GM19043 (cell line): ENCODE measurements at regions not wholly inside any gene's neighbourhood (a gene's known extent, or its start where the extent isn't known, plus 50 kb on each side); places are given as distances from the start of the nearest gene placed in this dataset.

Experiments
- ATAC-seq: cut with Tn5 transposase; IDR thresholded peaks from one replicate; pipeline ENCODE4 v1.9.1; 2021; ENCODE audit warnings: low read depth; ENCODE audit not compliant: unreplicated experiment

DNA sequence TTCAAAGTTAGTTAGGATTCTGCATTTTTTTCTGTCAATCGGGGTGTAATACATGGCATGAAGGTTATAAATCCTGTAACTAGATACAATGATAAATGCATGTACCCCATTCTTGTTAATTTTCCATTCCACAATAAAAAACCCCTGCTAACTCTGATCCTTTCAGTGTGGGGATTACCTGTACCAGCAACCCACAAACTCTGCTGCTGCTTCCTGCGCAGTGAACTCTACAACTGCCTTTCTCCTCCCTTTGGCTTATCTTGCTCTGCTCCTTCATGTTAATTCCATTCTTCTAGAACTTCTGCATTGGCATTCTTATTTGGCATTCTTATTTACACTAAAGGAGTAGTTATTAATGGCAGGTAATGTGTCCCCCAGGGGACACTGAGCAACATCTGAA, 273.1 kb downstream of the KLF12 start:
- ATAC-seq = no peak

GRCh38 chr13:73860501-73860900, 273.7 kb downstream of the KLF12 start:
- no peak for ATAC-seq

DNA sequence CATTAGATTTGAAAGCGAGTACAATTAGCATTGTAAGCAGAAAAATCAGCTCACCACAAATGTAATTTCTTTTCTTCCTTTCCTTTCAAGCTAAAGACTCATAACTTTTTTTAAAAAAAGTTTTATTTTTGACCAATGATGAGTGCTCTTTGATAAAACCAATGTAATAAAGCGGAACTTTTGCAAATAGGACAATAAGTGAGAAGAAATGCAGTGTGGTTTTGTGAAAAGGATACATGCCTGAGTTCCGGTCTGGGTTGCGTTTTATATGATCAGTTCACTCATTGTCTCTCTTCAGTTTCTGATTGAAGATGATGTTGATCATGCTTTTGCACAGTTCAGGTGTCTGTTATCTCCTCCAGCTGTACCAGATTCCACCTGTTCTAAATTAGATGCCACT, 274.4 kb downstream of the KLF12 start:
- ATAC-seq = no peak

- no peak for ATAC-seq
Measured at GRCh38 chr13:73857106-73857505, 277.1 kb downstream of the KLF12 start.

- ATAC-seq = no peak
Measured at GRCh38 chr13:73851104-73851503, 283.1 kb downstream of the KLF12 start.

GRCh38 chr13:73850104-73850873, 283.9 kb downstream of the KLF12 start:
- ATAC-seq = no peak

DNA sequence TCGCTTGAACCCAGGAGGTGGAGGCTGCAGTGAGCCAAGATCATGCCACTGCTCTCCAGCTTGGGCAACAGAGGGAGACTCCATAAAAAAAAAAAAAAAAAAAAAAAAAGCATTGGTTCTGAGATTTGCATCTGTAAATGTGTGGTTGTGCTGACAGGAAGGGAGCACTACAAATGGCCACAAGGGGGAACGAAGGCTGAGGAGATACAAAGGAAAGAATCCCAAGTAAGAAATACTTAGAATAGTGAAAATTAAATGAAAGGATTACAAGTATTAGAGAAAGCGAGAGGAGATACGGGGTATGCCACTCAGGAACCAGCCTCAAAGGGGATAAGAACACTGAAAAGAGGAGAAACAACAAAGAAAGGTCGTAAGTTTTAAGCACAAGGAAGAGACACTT, 284.9 kb downstream of the KLF12 start:
- ATAC-seq = no peak

DNA sequence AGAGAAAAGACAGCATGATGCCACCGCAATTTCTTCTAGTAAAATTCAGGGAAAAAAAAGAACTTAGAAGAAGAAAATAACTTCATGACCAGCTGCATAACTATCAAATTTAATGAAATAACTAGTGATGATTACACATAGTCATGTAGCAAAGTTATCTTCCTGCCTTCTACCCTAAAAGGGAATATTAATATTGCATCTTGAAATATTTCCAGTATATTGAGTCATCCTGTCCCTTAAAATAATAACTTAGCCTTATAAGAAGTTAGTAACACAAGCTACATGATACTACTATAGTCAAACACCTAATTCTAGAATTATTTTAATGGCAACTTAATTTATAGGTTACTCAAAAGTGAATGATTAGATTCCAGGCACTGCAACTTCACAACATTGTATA, 289.2 kb downstream of the KLF12 start:
- ATAC-seq = no peak

- no peak for ATAC-seq
Measured at GRCh38 chr13:73842626-73843025, 291.6 kb downstream of the KLF12 start.

DNA sequence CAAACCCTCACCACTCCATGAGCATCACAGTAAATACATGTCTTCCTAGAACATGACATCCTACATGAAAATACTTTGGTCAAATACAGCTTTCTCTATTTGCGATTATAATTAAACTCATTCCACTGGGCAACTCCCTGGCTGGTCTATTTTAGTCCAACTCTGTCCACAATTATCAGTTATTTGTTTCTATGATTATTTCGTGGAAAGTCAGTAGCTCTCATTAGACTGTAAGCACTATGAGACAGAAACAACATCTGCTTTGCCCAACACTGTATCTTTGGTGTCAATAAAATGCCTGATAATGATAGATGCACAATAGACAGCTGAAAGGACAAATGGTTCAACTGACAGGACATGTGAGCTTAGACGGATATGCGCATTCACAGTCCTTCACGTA, 292.0 kb downstream of the KLF12 start:
- ATAC-seq = no peak

DNA sequence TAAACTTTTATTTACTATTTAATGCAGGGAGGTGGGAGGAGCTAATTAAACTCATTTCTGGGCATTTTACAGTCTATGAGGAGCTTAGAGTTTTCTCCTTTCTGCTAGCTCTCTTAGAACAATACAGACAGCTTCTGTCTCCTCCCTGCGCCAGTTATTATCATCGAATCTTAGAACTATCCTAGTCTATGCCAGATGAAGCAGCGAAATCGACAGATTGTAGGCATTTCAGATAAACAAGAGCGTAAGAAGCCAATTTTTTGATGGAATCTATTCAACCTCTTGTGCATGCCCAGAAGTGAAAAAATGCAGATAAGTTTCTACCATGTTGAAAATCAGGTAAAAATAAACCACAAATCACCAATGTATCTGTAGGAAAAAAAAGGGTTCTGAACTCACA, 297.1 kb downstream of the KLF12 start:
- no peak for ATAC-seq

- ATAC-seq = peak; percentile 54
Measured at GRCh38 chr13:73835138-73835721, 299.0 kb downstream of the KLF12 start.

DNA sequence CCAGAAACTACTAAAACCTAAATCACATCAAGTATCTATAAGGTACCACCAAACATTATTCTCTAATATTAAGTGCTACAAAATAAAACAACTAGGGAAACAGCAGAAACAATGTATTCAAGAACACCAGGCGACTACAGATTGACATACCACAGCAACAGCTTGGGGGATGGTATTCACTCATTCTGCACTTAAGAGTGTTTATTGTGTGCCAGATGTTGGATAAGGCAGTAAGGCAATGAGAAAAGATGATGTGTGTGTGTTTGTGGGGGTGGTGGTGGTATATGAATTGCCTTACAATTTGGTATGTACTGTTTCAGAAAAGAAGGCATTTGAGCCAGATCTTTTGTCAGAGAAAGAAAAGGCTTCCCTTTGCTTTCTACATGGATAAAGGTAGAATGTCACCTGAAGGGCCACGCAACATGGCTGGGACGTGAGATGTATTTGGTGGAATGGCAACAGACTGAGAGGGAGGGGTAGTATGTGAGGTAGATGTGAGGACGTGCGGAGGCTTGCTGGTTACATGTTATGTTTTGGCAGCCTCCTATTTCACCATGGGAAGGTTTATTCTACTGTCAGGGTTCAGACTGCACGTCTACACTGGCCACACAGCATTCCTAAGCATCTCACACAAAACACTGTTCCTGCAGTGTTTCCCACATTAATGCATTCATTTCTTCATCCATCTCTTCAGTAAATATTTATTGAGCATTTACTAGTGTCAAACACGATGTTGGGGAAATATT, 300.7 kb downstream of the KLF12 start:
- no peak for ATAC-seq

DNA sequence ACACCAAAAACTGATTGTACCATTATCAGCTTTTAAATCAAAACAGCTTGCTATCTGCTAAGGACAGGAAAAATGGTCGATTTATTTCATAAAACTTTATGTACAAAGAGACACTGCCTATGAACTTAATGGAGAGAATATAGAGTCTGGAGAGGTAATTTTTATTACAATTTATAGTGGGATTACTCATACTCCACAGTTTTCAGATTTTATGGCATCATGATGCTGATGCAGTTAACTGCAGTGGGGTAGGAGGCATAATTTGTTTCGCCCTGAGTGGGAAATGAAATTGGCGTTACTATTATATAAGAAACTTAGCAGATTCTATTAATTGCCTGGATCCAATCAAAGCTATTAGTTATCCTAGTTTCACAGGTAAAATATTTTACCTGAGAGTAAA, 301.4 kb downstream of the KLF12 start:
- ATAC-seq = no peak

- ATAC-seq = no peak
Measured at GRCh38 chr13:73832128-73832588, 302.0 kb downstream of the KLF12 start.

GRCh38 chr13:73829416-73829815, 304.8 kb downstream of the KLF12 start:
- ATAC-seq = no peak

DNA sequence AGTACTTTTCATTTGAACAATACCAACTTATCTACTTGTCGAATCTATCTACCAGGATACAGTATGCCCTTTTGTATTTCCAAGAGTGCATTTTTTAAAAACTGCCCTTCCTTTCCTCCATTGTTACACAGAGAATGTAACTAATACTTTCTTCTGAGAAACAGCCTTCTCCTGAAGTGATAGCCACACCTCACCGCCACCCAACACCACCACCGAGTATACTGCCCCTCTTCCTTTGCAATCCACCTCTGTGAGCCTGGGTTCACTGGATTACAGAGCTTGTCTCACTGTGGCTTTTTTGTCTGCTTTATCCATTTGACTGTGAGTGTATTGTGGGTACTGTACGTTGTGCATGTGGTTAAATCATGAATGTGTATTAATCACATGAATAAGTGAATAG, 305.4 kb downstream of the KLF12 start:
- ATAC-seq = no peak

DNA sequence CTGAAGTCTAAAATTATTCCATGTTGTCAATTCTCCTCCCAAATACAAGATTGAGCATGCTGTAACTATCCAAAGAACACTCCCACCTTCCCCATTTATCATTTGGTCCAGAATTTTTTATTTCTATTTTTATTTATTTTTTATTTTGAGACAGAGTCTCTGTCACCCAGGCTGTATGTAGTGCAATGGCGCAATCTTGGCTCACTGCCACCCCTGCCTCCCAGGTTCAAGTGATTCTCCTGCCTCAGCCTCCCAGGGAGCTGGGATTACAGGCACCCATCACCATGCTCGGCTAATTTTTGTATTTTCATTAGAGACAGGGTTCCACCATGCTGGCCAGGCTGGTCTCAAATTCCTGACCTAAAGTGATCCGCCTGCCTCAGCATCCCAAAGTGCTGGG, 306.8 kb downstream of the KLF12 start:
- no peak for ATAC-seq

DNA sequence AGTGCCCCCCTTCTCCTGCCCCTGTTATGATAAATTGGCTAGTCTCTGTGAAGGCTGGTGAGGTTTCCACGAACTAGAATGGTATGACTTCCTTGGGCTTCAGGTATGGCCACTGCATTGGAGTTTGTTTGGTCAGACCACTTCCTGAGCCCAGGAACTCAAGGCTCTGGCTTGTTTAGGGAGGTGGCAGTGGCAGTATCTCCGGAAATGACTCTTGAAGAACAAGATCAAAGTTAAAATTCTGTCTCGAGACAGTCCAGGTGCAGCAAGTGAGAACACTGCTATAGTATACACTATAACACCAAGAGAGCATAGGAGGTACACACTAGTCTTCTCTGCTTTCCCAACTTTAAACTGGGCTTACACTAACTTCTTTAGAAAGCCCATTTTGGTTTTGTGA, 309.1 kb downstream of the KLF12 start:
- no peak for ATAC-seq

DNA sequence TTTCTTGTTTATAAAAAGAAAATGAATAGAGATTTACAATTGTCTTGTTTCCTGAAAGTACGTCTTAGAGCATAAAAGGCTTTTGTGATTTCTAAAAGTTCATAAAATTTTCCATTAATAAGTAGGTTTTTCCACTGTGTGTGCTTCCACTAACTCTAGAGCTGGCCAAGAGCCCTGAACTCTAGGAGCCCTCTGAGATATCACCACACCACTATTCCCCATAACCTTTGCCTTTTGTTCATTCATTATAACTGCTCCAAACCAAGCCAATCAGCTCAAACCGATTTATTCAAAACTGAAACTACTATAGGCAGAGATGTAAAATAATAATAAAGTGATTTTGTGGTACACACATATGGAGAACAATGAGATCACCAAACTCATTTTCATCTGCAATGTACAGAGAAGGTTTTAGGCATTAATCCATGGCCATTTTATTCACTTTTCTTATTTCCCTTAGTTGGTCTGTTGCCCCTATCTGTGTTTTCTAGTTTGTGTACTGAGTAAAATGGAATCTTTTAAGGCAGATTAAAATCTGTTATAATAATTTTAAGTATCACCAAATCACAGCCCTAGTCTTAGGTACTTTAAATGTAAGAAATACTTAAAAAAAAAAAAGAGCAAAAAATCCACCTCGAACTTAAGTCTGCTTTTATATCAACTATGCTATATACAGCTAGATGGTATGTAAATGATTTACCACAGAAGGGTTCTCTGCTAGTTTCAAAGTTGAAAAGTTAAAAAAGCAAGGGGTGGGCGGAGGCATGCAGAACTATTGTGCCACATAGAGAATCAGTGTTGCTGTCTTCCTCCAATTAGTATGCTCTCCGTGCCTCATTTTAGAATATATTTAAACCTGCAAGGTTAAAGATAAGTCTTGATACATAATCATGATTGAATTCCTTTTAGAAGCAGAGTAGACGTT, 311.3 kb downstream of the KLF12 start:
- no peak for ATAC-seq

GRCh38 chr13:73820688-73821087, 313.5 kb downstream of the KLF12 start:
- peak; percentile 59 for ATAC-seq
